ENCODE measurements at regions not wholly inside any gene's neighbourhood (a gene's known extent, or its start where the extent isn't known, plus 50 kb on each side); places are given as distances from the start of the nearest gene placed in this dataset.

DNA sequence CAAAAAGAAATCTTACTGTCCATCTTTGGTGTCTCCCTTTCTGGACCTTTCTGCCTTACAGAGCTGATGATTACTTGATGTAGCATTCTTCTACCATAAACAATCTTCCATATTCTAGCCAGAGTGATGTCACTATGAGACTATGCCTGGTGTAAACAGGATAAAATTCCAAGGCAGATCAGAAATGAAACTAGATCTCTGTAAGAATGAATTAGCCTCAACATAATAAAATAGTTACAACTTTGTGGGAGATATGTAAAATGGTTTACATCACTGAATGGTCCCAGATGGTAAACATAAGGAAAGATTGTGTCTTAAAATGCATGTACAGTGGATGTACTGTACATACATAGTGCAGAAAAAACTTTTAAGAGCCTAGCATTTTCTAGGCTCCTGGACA lies 112.3 kb upstream of the ZNF521 start:
- no peak overlapping the region for H3K4me3 ChIP-seq (ENCODE audit: low read depth, low read length)
- DNase-seq (ENCODE audit: low read depth) = no peak
- no peak for TF ChIP-seq CTCF (IDR thresholded peaks at IDR 0.05; ENCODE audit: low read depth, low read length, missing control alignments)

- no peak for TF ChIP-seq CTCF (IDR thresholded peaks at IDR 0.05; ENCODE audit: low read depth, low read length, missing control alignments)
- no peak for DNase-seq (ENCODE audit: low read depth)
- no peak overlapping the region for H3K4me3 ChIP-seq (ENCODE audit: low read depth, low read length)
These were observed 111.8 kb upstream of the ZNF521 start for GRCh38 chr18:25463726-25464125.

- TF ChIP-seq CTCF (IDR thresholded peaks at IDR 0.05; ENCODE audit: low read depth, low read length, missing control alignments) = no peak
- no peak for DNase-seq (ENCODE audit: low read depth)
These were observed 107.8 kb upstream of the ZNF521 start for GRCh38 chr18:25459814-25460213.

GRCh38 chr18:25457601-25458000 lies 105.6 kb upstream of the ZNF521 start:
- DNase-seq (ENCODE audit: low read depth) = no peak
- no peak for TF ChIP-seq CTCF (IDR thresholded peaks at IDR 0.05; ENCODE audit: low read depth, low read length, missing control alignments)

More at GRCh38 chr18:25459814-25460213, 107.8 kb upstream of the ZNF521 start:
- H3K4me3 ChIP-seq (ENCODE audit: low read depth, low read length) = no peak overlapping the region

GRCh38 chr18:25457126-25457525 lies 105.2 kb upstream of the ZNF521 start:
- no peak overlapping the region for H3K4me3 ChIP-seq (ENCODE audit: low read depth, low read length)
- no peak for TF ChIP-seq CTCF (IDR thresholded peaks at IDR 0.05; ENCODE audit: low read depth, low read length, missing control alignments)
- DNase-seq (ENCODE audit: low read depth) = no peak

More at GRCh38 chr18:25457601-25458000, 105.6 kb upstream of the ZNF521 start:
- no peak overlapping the region for H3K4me3 ChIP-seq (ENCODE audit: low read depth, low read length)

- H3K4me3 ChIP-seq (ENCODE audit: low read depth, low read length) = no peak overlapping the region
- no peak for TF ChIP-seq CTCF (IDR thresholded peaks at IDR 0.05; ENCODE audit: low read depth, low read length, missing control alignments)
- DNase-seq (ENCODE audit: low read depth) = no peak
These were observed 104.5 kb upstream of the ZNF521 start for GRCh38 chr18:25456334-25457010.

DNA sequence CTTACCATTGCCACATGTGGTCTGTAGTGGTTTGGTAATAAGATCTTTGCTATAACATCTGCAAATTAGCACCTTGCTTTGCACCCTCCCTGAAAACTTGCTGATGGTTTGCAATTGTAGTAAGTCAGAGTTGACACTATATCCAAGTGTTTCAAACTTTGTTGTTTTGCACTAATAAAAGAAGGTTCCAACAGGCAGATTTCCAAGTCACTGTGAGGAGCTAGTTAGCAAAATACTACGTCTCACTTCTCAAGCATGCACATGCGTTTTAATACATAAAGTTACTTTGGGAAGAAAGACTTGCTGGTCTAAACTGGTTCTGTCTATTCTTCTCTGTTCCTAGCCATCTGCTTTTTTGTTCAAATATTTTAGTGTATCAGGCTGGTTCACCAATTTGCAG lies 103.7 kb upstream of the ZNF521 start:
- no peak for TF ChIP-seq CTCF (IDR thresholded peaks at IDR 0.05; ENCODE audit: low read depth, low read length, missing control alignments)
- DNase-seq (ENCODE audit: low read depth) = no peak
- no peak overlapping the region for H3K4me3 ChIP-seq (ENCODE audit: low read depth, low read length)

All from GM12864 (cell line).